ENCODE measurements at regions not wholly inside any gene's neighbourhood (a gene's known extent, or its start where the extent isn't known, plus 50 kb on each side); places are given as distances from the start of the nearest gene placed in this dataset.
"Not testable (repeated sequence)": the region's sequence is repeated elsewhere in the genome, so short reads cannot be mapped to it uniquely, and the experiment has no call there.

GRCh38 chr20:57813509-57814269 lies 103.9 kb upstream of the PMEPA1 start:
- Histone ChIP-seq H3K9me3 (ENCODE audit: low read length) (no peaks in the 10 kb centered on the region), H3K79me2 (ENCODE audit: insufficient read depth, low read depth, low read length) (no peaks in the 10 kb centered on the region), H3K36me3 (ENCODE audit: insufficient read depth, low read length) (no peaks in the 10 kb centered on the region), H3K4me2 (ENCODE audit: low read length) (no peak overlapping the region), H3K4me1 (ENCODE audit: insufficient read depth, low read length, poor library complexity, severe bottlenecking) (no peaks in the 10 kb centered on the region), H3K27ac (ENCODE audit: low read depth, low read length, poor library complexity, severe bottlenecking) (no peak overlapping the region), H3K4me3 (ENCODE audit: low read depth, low read length, poor library complexity, severe bottlenecking) (no peak overlapping the region), H2AFZ (ENCODE audit: low read length) (no peak overlapping the region), H4K20me1 (ENCODE audit: insufficient read depth, low read length) (no peaks in the 10 kb centered on the region), H3K9me2 (ENCODE audit: insufficient read depth, low read length) (no peaks in the 10 kb centered on the region)
- no peak for TF ChIP-seq EZH2phosphoT487 (IDR thresholded peaks at IDR 0.05; ENCODE audit: borderline replicate concordance, low read depth, low read length)
- no peak for TF ChIP-seq CTCF (conservative IDR thresholded peaks at IDR 0.05; ENCODE audit: low read length)
- DNase-seq (ENCODE audit: low spot score) = no peak
- ChIA-PET CTCF (ENCODE audit: unreplicated experiment) (no interaction called here), POLR2A (no interaction called here)
- BruUV-seq (replicated peaks) = no TSS peak
- intact Hi-C loops (cut with micrococcal nuclease; ENCODE audit: unreplicated experiment) = no loop called here

- H3K9me3 ChIP-seq (ENCODE audit: low read length); H3K4me3 ChIP-seq (ENCODE audit: low read depth, low read length, poor library complexity, severe bottlenecking); BruUV-seq (replicated peaks); H3K79me2 ChIP-seq (ENCODE audit: insufficient read depth, low read depth, low read length); DNase-seq (ENCODE audit: low spot score); POLR2A ChIA-PET; H2AFZ ChIP-seq (ENCODE audit: low read length); H3K27ac ChIP-seq (ENCODE audit: low read depth, low read length, poor library complexity, severe bottlenecking); CTCF ChIA-PET (ENCODE audit: unreplicated experiment); H4K20me1 ChIP-seq (ENCODE audit: insufficient read depth, low read length); H3K4me1 ChIP-seq (ENCODE audit: insufficient read depth, low read length, poor library complexity, severe bottlenecking); H3K4me2 ChIP-seq (ENCODE audit: low read length); H3K9me2 ChIP-seq (ENCODE audit: insufficient read depth, low read length); H3K36me3 ChIP-seq (ENCODE audit: insufficient read depth, low read length); intact Hi-C loops (cut with micrococcal nuclease; ENCODE audit: unreplicated experiment): not testable (repeated sequence)
Observed at GRCh38 chr20:57812632-57813031, 102.8 kb upstream of the PMEPA1 start.

- no TSS peak for BruUV-seq (replicated peaks)
Observed at GRCh38 chr20:57811374-57812020, 101.7 kb upstream of the PMEPA1 start.

More at GRCh38 chr20:57811374-57812020, 101.7 kb upstream of the PMEPA1 start:
- Histone ChIP-seq H3K9me2 (ENCODE audit: insufficient read depth, low read length) (no peaks in the 10 kb centered on the region), H3K79me2 (ENCODE audit: insufficient read depth, low read depth, low read length) (no peaks in the 10 kb centered on the region), H3K4me2 (ENCODE audit: low read length) (no peak overlapping the region), H3K9me3 (ENCODE audit: low read length) (no peaks in the 10 kb centered on the region), H3K36me3 (ENCODE audit: insufficient read depth, low read length) (no peaks in the 10 kb centered on the region), H2AFZ (ENCODE audit: low read length) (no peak overlapping the region), H4K20me1 (ENCODE audit: insufficient read depth, low read length) (no peaks in the 10 kb centered on the region), H3K4me3 (ENCODE audit: low read depth, low read length, poor library complexity, severe bottlenecking) (no peak overlapping the region), H3K27ac (ENCODE audit: low read depth, low read length, poor library complexity, severe bottlenecking) (no peak overlapping the region), H3K4me1 (ENCODE audit: insufficient read depth, low read length, poor library complexity, severe bottlenecking) (no peaks in the 10 kb centered on the region)
- TF ChIP-seq EZH2phosphoT487 (IDR thresholded peaks at IDR 0.05; ENCODE audit: borderline replicate concordance, low read depth, low read length) (no peak), CTCF (conservative IDR thresholded peaks at IDR 0.05; ENCODE audit: low read length) (no peak)
- no peak for DNase-seq (ENCODE audit: low spot score)
- intact Hi-C loops (cut with micrococcal nuclease; ENCODE audit: unreplicated experiment) = no loop called here
- ChIA-PET POLR2A (no interaction called here), CTCF (ENCODE audit: unreplicated experiment) (no interaction called here)

All from OCI-LY7 (cell line).